A549 (cell line): ENCODE measurements at regions not wholly inside any gene's neighbourhood (a gene's known extent, or its start where the extent isn't known, plus 50 kb on each side); places are given as distances from the start of the nearest gene placed in this dataset.

Experiments used
- CBX2 ChIP-seq: fragments of 200-600 bp; sonication (generic); IDR thresholded peaks from 2 replicates; pipeline ENCODE4 v1.6.1; 2016; ENCODE audit warnings: low read depth, mild to moderate bottlenecking, borderline replicate concordance
- CHD4 ChIP-seq: fragments of 200-600 bp; sonication (generic); IDR thresholded peaks from 2 replicates; pipeline ENCODE4 v1.6.1; 2016; ENCODE audit warnings: antibody characterized with exemption, mild to moderate bottlenecking, borderline replicate concordance
- ELK1 ChIP-seq: fragments of 150-350 bp; IDR thresholded peaks from 2 replicates; pipeline ENCODE4 v1.6.1; 2014; ENCODE audit warnings: low read depth, mild to moderate bottlenecking, low read length
- GATA3 ChIP-seq: IDR thresholded peaks from 2 replicates; pipeline ENCODE4 v1.6.1; 2012; ENCODE audit warnings: borderline replicate concordance
- JUNB ChIP-seq: fragments of >200 bp; sonication (Bioruptor Twin); formaldehyde crosslinking; IDR thresholded peaks from 2 replicates; pipeline ENCODE4 v1.6.1; 2016
- MAFK ChIP-seq: fragments of 450-650 bp; IDR thresholded peaks from 2 replicates; pipeline ENCODE4 v1.6.1; 2014; ENCODE audit not compliant: partially characterized antibody
- POLR2A ChIP-seq: IDR thresholded peaks from 2 replicates; pipeline ENCODE4 v1.6.1; 2012; ENCODE audit warnings: mild to moderate bottlenecking, low read length
- TF ChIP-seq, protein P1 (sequence below): IDR thresholded peaks from 2 replicates; pipeline ENCODE4 v1.6.1; 2012
- TF ChIP-seq, protein P2 (sequence below): fragments of >200 bp; sonication (Bioruptor Twin); formaldehyde crosslinking; IDR thresholded peaks from 3 replicates; pipeline ENCODE4 v1.5.1; 2016

DNA sequence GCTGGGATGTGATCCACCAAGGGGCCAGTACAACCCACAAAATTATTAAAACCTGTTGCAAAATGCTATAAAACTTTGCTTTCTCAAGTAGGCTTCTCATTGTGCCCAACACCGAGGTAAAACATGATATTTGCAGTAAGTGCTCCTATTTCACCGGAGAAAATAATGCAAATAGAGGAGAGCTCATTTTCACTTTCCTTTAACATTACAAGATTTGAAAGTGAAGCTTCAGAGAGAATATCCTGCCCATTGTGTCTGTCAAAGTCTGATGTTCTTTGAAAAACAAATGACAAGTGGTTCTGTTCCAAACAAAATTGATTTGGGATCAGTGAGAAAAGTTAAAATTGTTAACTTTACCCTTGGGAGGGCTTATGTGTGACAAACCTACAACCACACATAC, 287.1 kb downstream of the KCNN2 start:
- TF ChIP-seq, protein P1, sequence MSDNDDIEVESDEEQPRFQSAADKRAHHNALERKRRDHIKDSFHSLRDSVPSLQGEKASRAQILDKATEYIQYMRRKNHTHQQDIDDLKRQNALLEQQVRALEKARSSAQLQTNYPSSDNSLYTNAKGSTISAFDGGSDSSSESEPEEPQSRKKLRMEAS: no peak
- TF ChIP-seq CBX2 (no peak), GATA3 (no peak), POLR2A (no peak), JUNB (no peak), MAFK (no peak), CHD4 (no peak), ELK1 (no peak)
- TF ChIP-seq, protein P2, sequence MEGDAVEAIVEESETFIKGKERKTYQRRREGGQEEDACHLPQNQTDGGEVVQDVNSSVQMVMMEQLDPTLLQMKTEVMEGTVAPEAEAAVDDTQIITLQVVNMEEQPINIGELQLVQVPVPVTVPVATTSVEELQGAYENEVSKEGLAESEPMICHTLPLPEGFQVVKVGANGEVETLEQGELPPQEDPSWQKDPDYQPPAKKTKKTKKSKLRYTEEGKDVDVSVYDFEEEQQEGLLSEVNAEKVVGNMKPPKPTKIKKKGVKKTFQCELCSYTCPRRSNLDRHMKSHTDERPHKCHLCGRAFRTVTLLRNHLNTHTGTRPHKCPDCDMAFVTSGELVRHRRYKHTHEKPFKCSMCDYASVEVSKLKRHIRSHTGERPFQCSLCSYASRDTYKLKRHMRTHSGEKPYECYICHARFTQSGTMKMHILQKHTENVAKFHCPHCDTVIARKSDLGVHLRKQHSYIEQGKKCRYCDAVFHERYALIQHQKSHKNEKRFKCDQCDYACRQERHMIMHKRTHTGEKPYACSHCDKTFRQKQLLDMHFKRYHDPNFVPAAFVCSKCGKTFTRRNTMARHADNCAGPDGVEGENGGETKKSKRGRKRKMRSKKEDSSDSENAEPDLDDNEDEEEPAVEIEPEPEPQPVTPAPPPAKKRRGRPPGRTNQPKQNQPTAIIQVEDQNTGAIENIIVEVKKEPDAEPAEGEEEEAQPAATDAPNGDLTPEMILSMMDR: no peak
